Loucy (cell line): ENCODE measurements at regions not wholly inside any gene's neighbourhood (a gene's known extent, or its start where the extent isn't known, plus 50 kb on each side); places are given as distances from the start of the nearest gene placed in this dataset.

Experiments used
- H2AFZ ChIP-seq: fragments of 200-600 bp; sonication (generic); 2 replicates; pipeline ENCODE4 v1.6.0; 2016; ENCODE audit warnings: antibody characterized with exemption, mild to moderate bottlenecking, low read length, moderate library complexity
- H3F3A ChIP-seq: fragments of 200-600 bp; 2 replicates; pipeline ENCODE4 v1.6.0; 2016; ENCODE audit warnings: antibody characterized with exemption, low read depth, mild to moderate bottlenecking
- H3K27me3 ChIP-seq: fragments of 200-600 bp; sonication (generic); 2 replicates; pipeline ENCODE4 v1.6.1; 2014; ENCODE audit warnings: low read length, mild to moderate bottlenecking; ENCODE audit not compliant: insufficient read depth, poor library complexity, severe bottlenecking
- H3K36me3 ChIP-seq: fragments of 200-600 bp; sonication (generic); 2 replicates; pipeline ENCODE4 v1.6.1; 2016; ENCODE audit warnings: low read length; ENCODE audit not compliant: insufficient read depth
- H3K4me1 ChIP-seq: fragments of 200-600 bp; sonication (generic); 2 replicates; pipeline ENCODE4 v1.5.1; 2014; ENCODE audit warnings: low read length, mild to moderate bottlenecking; ENCODE audit not compliant: insufficient read depth, poor library complexity, severe bottlenecking
- H3K4me2 ChIP-seq: fragments of 200-600 bp; sonication (generic); 2 replicates; pipeline ENCODE4 v1.6.0; 2014; ENCODE audit warnings: antibody characterized with exemption, low read length, low read depth, mild to moderate bottlenecking; ENCODE audit not compliant: poor library complexity, severe bottlenecking
- H3K4me3 ChIP-seq: fragments of 200-600 bp; sonication (generic); 2 replicates; pipeline ENCODE4 v1.5.1; 2014; ENCODE audit warnings: low read length, mild to moderate bottlenecking, mixed read lengths; ENCODE audit not compliant: poor library complexity, severe bottlenecking
- H3K79me2 ChIP-seq: fragments of 200-600 bp; sonication (generic); 2 replicates; pipeline ENCODE4 v1.6.1; 2014; ENCODE audit warnings: low read length; ENCODE audit not compliant: insufficient read depth
- H3K9ac ChIP-seq: fragments of 200-600 bp; sonication (generic); 2 replicates; pipeline ENCODE4 v1.6.0; 2014; ENCODE audit warnings: mild to moderate bottlenecking, low read depth, low read length, moderate library complexity; ENCODE audit not compliant: poor library complexity, severe bottlenecking
- H3K9me2 ChIP-seq: fragments of 200-600 bp; sonication (generic); replicated peaks from 2 replicates; pipeline ENCODE4 v1.6.1; 2016; ENCODE audit warnings: low read depth, low read length, mixed read lengths
- H3K9me3 ChIP-seq: fragments of 200-600 bp; sonication (generic); 2 replicates; pipeline ENCODE4 v1.6.1; 2014; ENCODE audit warnings: mild to moderate bottlenecking, antibody characterized with exemption, low read length, low read depth; ENCODE audit not compliant: insufficient read depth
- H4K20me1 ChIP-seq: fragments of 200-600 bp; sonication (generic); 2 replicates; pipeline ENCODE4 v1.6.0; 2014; ENCODE audit warnings: antibody characterized with exemption, low read length, mild to moderate bottlenecking; ENCODE audit not compliant: insufficient read depth, poor library complexity, severe bottlenecking
- EZH2phosphoT487 ChIP-seq: fragments of 200-600 bp; IDR thresholded peaks from 2 replicates; pipeline ENCODE4 v1.6.1; 2018; ENCODE audit warnings: antibody characterized with exemption, mild to moderate bottlenecking, moderate library complexity, borderline replicate concordance
- TF ChIP-seq, protein P1 (sequence below): fragments of 200-600 bp; sonication (generic); conservative IDR thresholded peaks from 2 replicates; pipeline ENCODE4 v1.5.1; 2014; ENCODE audit warnings: mild to moderate bottlenecking, antibody characterized with exemption, low read length

- H3K9me3 ChIP-seq = no peaks in the 10 kb centered on the region
- no peaks in the 10 kb centered on the region for H3F3A ChIP-seq
- H3K79me2 ChIP-seq = no peaks in the 10 kb centered on the region
- TF ChIP-seq, protein P1, sequence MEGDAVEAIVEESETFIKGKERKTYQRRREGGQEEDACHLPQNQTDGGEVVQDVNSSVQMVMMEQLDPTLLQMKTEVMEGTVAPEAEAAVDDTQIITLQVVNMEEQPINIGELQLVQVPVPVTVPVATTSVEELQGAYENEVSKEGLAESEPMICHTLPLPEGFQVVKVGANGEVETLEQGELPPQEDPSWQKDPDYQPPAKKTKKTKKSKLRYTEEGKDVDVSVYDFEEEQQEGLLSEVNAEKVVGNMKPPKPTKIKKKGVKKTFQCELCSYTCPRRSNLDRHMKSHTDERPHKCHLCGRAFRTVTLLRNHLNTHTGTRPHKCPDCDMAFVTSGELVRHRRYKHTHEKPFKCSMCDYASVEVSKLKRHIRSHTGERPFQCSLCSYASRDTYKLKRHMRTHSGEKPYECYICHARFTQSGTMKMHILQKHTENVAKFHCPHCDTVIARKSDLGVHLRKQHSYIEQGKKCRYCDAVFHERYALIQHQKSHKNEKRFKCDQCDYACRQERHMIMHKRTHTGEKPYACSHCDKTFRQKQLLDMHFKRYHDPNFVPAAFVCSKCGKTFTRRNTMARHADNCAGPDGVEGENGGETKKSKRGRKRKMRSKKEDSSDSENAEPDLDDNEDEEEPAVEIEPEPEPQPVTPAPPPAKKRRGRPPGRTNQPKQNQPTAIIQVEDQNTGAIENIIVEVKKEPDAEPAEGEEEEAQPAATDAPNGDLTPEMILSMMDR = no peak
- no peak for TF ChIP-seq EZH2phosphoT487
- H3K36me3 ChIP-seq = no peaks in the 10 kb centered on the region
- H3K4me2 ChIP-seq = peak overlapping the region; percentile 7
- no peak overlapping the region for H3K9ac ChIP-seq
- no peaks in the 10 kb centered on the region for H4K20me1 ChIP-seq
- H2AFZ ChIP-seq = no peak overlapping the region
- no peaks in the 10 kb centered on the region for H3K9me2 ChIP-seq
- no peaks in the 10 kb centered on the region for H3K27me3 ChIP-seq
- H3K4me1 ChIP-seq = peaks cover 22% of the 10 kb centered on the region
- no peak overlapping the region for H3K4me3 ChIP-seq
Observed at GRCh38 chr4:10295301-10295700, 161.9 kb downstream of the ZNF518B start.

DNA sequence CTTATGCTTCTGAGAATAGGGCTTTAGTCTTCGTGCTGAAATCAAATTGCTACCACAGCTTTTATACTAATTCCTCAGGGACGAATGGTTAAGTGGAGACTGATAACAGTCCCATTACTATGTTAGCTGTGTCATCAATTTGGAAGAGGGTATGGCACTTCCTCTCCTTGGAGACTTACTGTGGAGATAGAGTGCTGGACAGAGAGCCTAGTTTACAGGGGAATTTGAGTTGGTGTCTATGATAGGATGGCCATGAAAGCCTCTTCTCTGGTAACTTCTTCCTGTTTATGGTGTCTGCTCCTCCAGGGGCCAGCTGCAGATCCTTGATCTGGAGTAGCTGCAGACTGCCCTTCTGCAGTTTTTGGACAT, 167.7 kb downstream of the ZNF518B start:
- H3K9me3 ChIP-seq = no peaks in the 10 kb centered on the region
- no peak overlapping the region for H2AFZ ChIP-seq
- H3K27me3 ChIP-seq = no peaks in the 10 kb centered on the region

GRCh38 chr4:10288830-10289537, 168.2 kb downstream of the ZNF518B start:
- Histone ChIP-seq H3K9ac (no peak overlapping the region), H3K27me3 (no peaks in the 10 kb centered on the region), H4K20me1 (no peaks in the 10 kb centered on the region), H3K79me2 (no peaks in the 10 kb centered on the region), H3K4me3 (no peak overlapping the region), H3F3A (no peaks in the 10 kb centered on the region), H3K4me1 (peaks cover 1% of the 10 kb centered on the region), H3K9me2 (no peaks in the 10 kb centered on the region), H3K36me3 (no peaks in the 10 kb centered on the region), H3K9me3 (no peaks in the 10 kb centered on the region), H2AFZ (no peak overlapping the region), H3K4me2 (no peak overlapping the region)
- no peak for TF ChIP-seq EZH2phosphoT487
- TF ChIP-seq, protein P1 = no peak

More for the DNA sequence above, 167.7 kb downstream of the ZNF518B start:
- H3K4me2 ChIP-seq = no peak overlapping the region
- no peaks in the 10 kb centered on the region for H3K79me2 ChIP-seq
- H3K4me3 ChIP-seq = no peak overlapping the region
- H3K4me1 ChIP-seq = peaks cover 7% of the 10 kb centered on the region
- H3K36me3 ChIP-seq = no peaks in the 10 kb centered on the region
- H3K9ac ChIP-seq = no peak overlapping the region
- H4K20me1 ChIP-seq = no peaks in the 10 kb centered on the region
- no peaks in the 10 kb centered on the region for H3F3A ChIP-seq
- no peak for TF ChIP-seq EZH2phosphoT487
- TF ChIP-seq, protein P1 = no peak
- H3K9me2 ChIP-seq = no peaks in the 10 kb centered on the region
